H54 (cell line): ENCODE measurements at regions not wholly inside any gene's neighbourhood (a gene's known extent, or its start where the extent isn't known, plus 50 kb on each side); places are given as distances from the start of the nearest gene placed in this dataset.

ENCODE experiments used
- DNase-seq: peaks from one replicate; pipeline ENCODE4 v3.0.0; 2011; ENCODE audit warnings: low spot score, mixed read lengths; ENCODE audit not compliant: insufficient read length
- FAIRE-seq: peaks from 3 replicates; lab custom pipeline; 2011; peaks lifted over from hg19 to GRCh38; lab: Jason Lieb, UNC
- POLR2A ChIP-seq: IDR thresholded peaks from 2 replicates; pipeline ENCODE4 v1.6.1; 2011; ENCODE audit warnings: low read depth, mild to moderate bottlenecking, low read length

- FAIRE-seq (no peak), DNase-seq (peak; percentile 5)
- TF ChIP-seq POLR2A, result no peak
These were observed 194.1 kb downstream of the SS18 start for GRCh38 chr18:25896178-25896780.

GRCh38 chr18:25895518-25895917, 194.9 kb downstream of the SS18 start:
- no peak for FAIRE-seq
- TF ChIP-seq POLR2A, result no peak

GRCh38 chr18:25886283-25886682, 204.1 kb downstream of the SS18 start:
- FAIRE-seq (no peak), DNase-seq (no peak)
- no peak for TF ChIP-seq POLR2A

More at GRCh38 chr18:25895518-25895917, 194.9 kb downstream of the SS18 start:
- DNase-seq, result no peak

GRCh38 chr18:25883091-25883490, 207.3 kb downstream of the SS18 start:
- TF ChIP-seq POLR2A, result no peak
- FAIRE-seq, result no peak
- no peak for DNase-seq

- no peak for TF ChIP-seq POLR2A
- no peak for DNase-seq
- FAIRE-seq, result no peak
These were observed 209.3 kb downstream of the SS18 start for GRCh38 chr18:25881149-25881548.

- no peak for FAIRE-seq
These were observed 210.0 kb downstream of the SS18 start for GRCh38 chr18:25880441-25880840.

GRCh38 chr18:25876330-25876948, 214.0 kb downstream of the SS18 start:
- FAIRE-seq (no peak), DNase-seq (no peak)
- TF ChIP-seq POLR2A, result no peak

More at GRCh38 chr18:25880441-25880840, 210.0 kb downstream of the SS18 start:
- TF ChIP-seq POLR2A, result no peak
- no peak for DNase-seq

- TF ChIP-seq POLR2A, result no peak
- no peak for FAIRE-seq
- DNase-seq, result no peak
These were observed 214.7 kb downstream of the SS18 start for GRCh38 chr18:25875551-25876240.

- no peak for DNase-seq
- FAIRE-seq, result no peak
- no peak for TF ChIP-seq POLR2A
These were observed 216.6 kb downstream of the SS18 start for GRCh38 chr18:25873833-25874232.

GRCh38 chr18:25866331-25866730, 224.1 kb downstream of the SS18 start:
- DNase-seq (no peak), FAIRE-seq (no peak)
- TF ChIP-seq POLR2A, result no peak

- TF ChIP-seq POLR2A, result no peak
- DNase-seq (no peak), FAIRE-seq (no peak)
These were observed 227.4 kb downstream of the SS18 start for GRCh38 chr18:25862881-25863600.

- DNase-seq, result no peak
These were observed 236.6 kb downstream of the SS18 start for GRCh38 chr18:25853691-25854433.

GRCh38 chr18:25843791-25844190, 246.6 kb downstream of the SS18 start:
- no peak for TF ChIP-seq POLR2A
- FAIRE-seq (no peak), DNase-seq (no peak)

More at GRCh38 chr18:25853691-25854433, 236.6 kb downstream of the SS18 start:
- no peak for TF ChIP-seq POLR2A
- FAIRE-seq, result no peak
